Stomach (tissue), 4 donors: ENCODE measurements at regions not wholly inside any gene's neighbourhood (a gene's known extent, or its start where the extent isn't known, plus 50 kb on each side); places are given as distances from the start of the nearest gene placed in this dataset.

Experiments
- CTCF ChIP-seq, 7 experiments: fragments of 450-650 bp in 4 of 7; fragments of 200-600 bp in 3 of 7; sonication (generic) in 3 of 7; IDR thresholded peaks; one replicate each; pipeline ENCODE4 v1.5.1; 2016 to 2019; ENCODE audit warnings: antibody characterized with exemption in 7 of 7, control low read depth in 2 of 7, mild to moderate bottlenecking in 1 of 7
- EP300 ChIP-seq: sonication (generic); formaldehyde crosslinking; IDR thresholded peaks from one replicate; pipeline ENCODE4 v1.6.1; 2017; ENCODE audit warnings: antibody characterized with exemption
- POLR2A ChIP-seq, 4 donors: fragments of 450-650 bp; IDR thresholded peaks; one replicate each; pipeline ENCODE4 v1.6.1; 2016; ENCODE audit warnings: antibody characterized with exemption in 4 of 4, control low read depth in 2 of 4, mild to moderate bottlenecking in 1 of 4, moderate library complexity in 1 of 4

GRCh38 chr10:29947701-29948060 lies 111.7 kb downstream of the JCAD start:
- TF ChIP-seq CTCF (IDR thresholded peaks at IDR 0.05) (no peak), EP300 (no peak), POLR2A (IDR thresholded peaks at IDR 0.05) (no peak)
